HG02885 (cell line): ENCODE measurements at regions not wholly inside any gene's neighbourhood (a gene's known extent, or its start where the extent isn't known, plus 50 kb on each side); places are given as distances from the start of the nearest gene placed in this dataset.

Experiments
- ATAC-seq: cut with Tn5 transposase; IDR thresholded peaks from one replicate; pipeline ENCODE4 v1.9.1; 2021; ENCODE audit warnings: mild to moderate bottlenecking; ENCODE audit not compliant: unreplicated experiment, poor library complexity

DNA sequence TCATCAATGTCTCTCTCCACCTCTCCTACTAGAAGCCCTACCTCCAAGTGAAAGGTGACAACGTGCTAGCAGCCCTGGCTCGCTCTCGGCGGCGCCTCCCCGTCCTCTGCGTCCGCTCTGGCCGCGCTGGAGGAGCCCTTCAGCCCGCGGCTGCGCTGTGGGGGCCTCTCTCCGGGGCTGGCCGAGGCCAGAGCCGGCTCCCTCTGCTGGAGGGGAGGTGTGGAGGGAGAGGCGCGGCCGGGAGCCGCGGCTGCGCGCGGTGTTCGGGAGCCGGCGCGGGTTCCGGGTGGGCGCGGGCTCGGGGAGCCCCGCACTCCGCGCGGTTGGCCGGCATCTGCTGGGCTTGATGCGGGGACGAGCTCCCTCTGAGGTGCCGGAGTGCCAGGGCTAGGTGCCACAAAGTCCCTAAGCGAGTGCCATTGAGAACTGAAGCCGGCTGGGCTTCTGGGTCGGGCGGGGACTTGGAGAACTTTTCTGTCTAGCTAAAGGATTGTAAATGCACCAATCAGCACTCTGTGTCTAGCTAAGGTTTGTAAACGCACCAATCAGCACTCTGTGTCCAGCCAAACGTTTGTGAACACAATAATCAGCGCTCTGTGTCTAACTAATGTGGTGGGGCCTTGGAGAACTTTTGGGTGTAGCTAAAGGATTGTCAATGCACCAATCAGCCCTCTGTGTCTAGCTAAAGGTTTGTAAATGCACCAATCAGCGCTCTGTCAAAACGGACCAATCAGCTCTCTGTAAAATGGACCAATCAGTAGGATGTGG, 84.8 kb upstream of the ARRDC4 start:
- ATAC-seq: no peak

DNA sequence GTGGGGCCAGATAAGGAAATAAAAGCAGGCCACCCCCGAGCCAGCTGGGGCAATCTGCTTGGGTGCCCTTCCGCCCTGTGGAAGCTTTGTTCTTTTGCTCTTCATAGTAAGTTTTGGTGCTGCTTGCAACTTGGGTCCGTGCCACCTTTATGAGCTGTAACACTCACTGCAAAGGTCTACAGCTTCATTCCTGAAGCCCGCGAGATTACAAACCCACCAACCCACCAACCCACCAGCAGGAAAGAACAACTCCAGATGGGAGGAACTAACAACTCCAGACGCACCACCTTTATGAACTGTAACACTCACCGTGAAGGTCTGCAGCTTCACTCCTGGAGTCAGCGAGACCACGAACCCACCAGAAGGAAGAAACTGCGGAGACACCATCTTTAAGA, 84.2 kb upstream of the ARRDC4 start:
- ATAC-seq: no peak

DNA sequence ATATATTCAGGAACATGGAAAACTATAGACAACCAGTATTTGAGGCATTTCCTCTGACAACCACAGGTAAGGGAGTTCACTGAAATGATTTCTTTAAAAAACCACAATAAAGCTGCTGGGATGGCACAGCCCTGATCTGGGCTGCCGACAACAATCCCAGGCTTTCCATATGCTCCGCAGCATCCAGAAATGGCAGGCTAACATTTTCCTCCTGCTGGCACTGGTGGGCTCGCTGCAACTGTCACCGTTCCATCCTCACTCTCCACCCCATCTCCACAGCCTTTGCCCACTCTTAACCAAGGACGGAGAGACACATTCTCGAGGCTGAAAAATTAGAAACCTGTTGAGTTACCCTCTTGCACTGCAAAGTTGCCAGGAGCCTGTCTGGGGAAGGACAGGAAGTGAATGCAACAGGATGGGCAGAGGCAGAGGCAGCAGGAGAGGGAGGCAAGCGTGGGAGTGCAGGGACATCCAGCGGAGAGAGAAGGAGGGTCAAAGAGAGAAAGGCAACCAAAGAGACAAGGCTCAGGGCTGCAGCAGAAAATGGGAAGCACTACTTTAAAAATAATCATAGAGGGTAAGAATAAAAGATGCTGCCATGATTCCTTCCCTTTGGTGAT, 79.0 kb upstream of the ARRDC4 start:
- no peak for ATAC-seq

DNA sequence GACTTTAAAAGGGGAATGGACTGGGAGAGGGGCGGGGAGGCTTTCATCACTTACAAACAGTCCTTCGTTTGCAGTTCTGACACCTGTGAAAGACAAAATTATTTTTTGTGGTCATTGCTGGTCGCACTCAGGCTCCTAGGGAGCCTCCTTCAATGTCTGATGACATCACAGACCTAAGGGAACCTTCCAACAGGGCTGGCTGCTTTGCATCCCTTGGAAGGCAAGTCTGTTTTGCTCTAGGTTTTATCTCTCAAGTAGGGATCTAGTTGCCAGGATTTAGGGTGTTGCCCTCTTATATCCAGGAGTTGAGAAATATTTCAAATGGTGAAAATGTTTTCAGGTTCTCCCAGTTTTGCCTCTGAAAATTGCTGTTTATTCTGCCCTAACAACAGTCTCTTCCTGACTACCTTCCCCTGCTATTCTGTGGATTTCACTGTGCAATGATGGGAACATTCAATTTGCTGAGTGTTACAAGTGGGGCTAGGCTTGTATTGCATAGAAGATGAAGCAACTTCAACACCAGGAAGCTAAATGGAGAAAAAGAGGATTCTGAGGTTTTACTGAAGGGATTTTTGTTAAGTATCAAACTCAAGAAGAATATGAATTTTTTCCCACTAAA, 75.9 kb upstream of the ARRDC4 start:
- no peak for ATAC-seq

DNA sequence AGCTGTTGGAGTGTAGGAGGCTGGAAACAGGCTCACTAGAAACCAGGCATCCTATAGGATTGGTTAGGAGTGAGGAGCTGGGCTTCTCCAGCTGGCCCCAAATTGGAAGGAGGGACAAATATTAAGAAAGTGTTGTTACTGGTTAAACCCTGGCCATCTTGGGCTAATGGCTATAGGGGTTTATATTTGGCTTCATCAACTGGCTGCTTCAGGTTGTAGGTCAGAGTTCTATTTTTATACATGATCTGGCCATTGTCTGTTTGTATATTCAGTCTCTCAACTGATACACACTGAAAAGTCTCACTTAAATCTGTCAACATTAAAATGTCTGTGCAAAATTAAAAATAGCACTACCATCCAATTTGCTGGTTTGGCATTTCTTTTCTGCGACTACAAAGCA, 70.2 kb upstream of the ARRDC4 start:
- no peak for ATAC-seq

DNA sequence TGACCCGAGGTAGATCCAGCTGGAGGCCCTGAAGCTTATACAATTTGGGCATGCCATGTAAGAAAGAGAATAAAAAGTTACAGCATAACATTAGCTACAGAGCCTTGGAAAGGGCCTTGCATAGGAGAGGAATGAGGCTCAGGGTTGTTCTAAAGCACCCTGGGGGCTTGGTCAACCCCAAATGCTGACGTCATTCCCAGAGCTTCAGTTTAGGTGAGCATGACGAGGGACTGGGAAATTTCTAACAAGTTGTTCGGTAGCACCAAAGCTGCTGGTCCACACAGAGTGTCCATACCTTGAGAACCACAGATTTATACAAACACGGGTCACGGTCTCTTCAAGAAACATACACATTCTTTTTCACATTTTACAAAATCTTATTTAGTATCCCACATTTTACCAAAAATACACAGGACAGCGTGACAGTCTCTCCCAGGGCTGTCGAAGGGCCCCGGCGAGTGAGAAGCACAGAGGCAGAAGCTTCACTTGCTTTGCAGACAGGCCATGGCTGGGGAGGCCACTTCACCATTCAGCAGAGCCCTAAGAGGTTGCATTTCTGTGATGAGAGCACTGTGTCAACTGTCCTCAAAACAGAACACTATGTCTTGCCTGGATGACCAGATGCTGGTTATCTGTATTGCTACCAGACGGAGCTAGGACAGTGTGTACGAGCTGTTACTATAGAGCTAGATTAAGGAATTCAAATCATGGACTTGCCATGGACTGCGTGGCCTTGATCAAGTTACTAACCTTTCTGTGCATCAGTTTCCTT, 68.2 kb upstream of the ARRDC4 start:
- ATAC-seq: no peak

DNA sequence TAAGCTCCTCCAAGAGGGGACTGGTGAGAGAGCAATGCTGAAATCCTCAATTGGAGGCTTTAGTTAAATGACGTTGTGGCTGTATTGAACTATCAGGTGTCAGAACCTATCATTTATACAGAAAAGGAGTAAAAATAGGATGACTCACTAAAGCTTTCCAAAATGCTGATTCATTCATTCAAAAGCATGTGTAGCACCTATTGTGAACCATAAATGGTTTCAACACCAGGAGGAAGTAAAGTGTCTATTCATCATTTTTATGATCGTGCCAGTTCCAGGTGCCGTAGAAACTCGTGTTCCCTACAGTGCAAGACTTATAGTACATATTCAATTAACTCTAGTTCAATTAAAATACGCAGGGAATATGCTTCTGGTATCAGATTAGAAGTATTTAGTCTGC, 66.5 kb upstream of the ARRDC4 start:
- ATAC-seq: no peak

DNA sequence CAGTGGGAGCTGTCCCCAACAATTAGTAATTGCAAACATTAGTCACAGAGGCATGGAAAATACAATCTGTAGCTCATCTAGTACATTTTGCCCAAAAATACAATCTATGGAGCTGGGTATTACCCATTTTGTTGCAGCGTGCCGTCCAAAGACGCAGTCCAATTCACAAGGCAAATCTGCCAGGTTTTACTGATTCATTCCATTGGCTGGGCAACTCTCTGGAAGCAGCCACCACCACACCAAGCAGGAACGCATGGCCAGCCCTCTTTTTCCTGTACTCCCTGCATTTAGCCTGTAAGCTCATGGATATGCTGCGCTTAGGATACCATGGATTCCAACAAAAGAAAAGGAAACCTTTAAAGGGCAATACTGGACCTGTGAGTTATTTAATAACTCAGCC, 60.5 kb upstream of the ARRDC4 start:
- ATAC-seq: no peak

DNA sequence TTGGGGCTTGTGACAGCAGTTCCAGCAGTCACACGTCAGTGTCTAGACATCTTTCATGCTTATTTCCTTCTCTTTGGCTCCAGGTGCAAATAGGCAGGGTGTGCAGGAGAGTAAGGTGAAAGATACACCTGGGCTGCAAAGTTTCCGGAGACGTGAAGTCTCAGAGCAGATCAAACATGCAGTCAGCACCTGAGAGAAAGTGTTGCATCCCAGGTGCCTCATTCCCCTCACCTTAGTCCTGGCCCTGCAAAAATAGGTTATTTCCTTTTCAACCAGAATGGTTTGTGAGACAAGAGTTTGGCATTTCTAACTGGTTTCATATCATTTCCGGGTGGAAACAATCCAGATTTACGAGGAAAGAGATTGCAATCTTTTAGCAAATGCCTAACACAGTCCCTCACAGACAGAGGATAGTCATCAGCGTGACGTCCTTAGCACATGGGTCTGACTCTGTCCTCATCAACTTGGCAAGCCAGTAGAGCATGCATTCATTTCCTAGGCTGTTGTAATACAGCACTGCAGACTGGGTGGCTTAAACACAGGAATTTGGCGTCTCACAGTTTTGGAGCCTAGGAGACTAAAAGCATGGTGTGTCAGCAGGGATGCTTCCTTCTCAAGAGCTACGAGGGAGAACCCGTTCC, 58.2 kb upstream of the ARRDC4 start:
- ATAC-seq: no peak

DNA sequence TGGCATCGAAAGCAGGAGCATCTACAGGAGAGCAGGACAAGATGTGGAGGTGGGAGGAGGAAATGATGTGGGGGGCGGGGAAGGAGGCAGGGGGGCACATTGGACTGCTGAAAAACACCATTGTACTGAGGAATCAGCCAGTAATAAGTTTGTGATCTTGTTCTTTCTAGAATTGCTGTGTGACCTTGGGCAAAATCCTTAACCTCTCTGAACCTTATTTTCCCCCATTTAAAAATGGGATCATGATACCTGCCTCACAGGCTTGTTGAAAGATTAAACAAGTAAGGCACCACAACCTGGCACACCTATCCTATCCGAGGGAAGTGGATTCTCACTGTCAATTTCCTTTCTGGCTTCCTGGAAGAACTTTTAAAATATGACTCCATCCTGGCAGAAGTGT, 56.9 kb upstream of the ARRDC4 start:
- no peak for ATAC-seq

DNA sequence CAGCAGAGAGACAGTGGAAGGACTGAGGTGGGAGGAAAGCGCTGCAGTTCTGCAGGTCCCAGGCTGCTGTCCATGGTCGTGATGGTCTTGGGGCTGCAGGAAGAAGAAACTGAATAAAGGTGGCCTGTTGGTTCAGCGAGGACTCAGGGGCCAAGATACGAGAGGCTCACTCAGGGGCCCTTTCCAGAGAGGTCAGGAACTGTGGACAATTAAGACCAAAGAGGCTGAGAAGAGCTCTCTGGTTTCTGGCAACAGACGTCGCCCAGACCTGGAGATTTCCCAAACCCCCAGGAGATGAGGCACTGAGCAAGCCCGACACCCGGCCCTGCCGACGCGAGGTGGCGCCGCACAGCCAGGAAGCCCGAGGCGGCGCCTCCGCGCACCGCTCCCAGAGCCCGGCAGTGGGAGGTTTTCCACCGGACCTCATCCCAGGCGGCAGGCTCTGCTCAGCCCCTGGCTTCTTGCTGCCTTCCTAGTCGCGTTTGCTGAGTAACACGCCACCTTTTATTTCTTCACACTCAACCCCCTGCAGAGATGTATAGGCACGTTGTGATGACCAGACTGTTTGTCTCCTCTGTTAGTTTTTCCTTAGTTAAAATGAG, 56.4 kb upstream of the ARRDC4 start:
- ATAC-seq: no peak

DNA sequence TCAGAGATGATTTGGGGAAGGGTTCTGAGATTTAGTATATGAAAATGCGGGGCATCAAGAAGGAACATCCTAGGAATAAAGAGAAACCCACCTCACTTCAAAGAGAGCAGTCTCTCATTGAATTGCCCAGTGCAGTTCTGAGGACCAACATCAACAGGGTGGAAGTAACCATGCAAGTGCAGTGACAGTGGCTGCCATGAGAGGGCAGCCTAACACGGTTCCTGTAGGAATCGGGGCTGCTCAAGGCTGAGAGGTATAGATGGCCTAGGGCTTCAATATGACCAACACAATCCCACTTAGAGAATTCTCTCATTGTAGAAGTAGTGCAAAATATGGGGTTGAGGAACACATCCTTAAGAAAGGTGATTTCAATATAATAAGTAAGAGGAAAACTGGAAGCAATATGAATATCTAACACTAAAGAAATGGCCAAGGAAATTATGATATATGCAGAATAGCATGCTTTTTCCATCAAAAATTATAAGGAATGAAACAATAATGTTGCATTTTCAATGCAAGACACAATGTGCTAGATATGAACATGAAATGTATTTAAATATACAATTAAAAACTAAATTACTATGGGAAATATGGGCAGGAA, 51.1 kb upstream of the ARRDC4 start:
- peak; percentile 99 for ATAC-seq
